Adrenal gland (tissue), 9 donors: ENCODE measurements at regions not wholly inside any gene's neighbourhood (a gene's known extent, or its start where the extent isn't known, plus 50 kb on each side); places are given as distances from the start of the nearest gene placed in this dataset.

Experiments used
- DNase-seq, 7 donors: peaks; one replicate each; pipeline ENCODE4 v3.0.0-alpha.2; 2019 to 2020
- H3K27ac ChIP-seq, 5 donors: fragments of 200-600 bp; sonication (generic) in 4 of 5; 1 replicate in 3 of 5; 2 replicates in 2 of 5; pipeline versions ENCODE4 v1.5.1 to v1.8.0; 2016 to 2020; ENCODE audit warnings: mild to moderate bottlenecking in 1 of 5
- H3K27me3 ChIP-seq: fragments of 200-600 bp; 2 replicates; pipeline ENCODE4 v1.8.0; 2021
- H3K36me3 ChIP-seq, 2 donors: fragments of 200-600 bp; replicated peaks in 1 of 2; 1 replicate in 1 of 2; 2 replicates in 1 of 2; pipeline versions ENCODE4 v1.5.1 to v1.8.0; 2018 to 2022
- H3K4me1 ChIP-seq, 2 donors: fragments of 200-600 bp; replicated peaks in 1 of 2; 1 replicate in 1 of 2; 2 replicates in 1 of 2; pipeline versions ENCODE4 v1.5.1 to v1.8.0; 2018 to 2021
- H3K4me3 ChIP-seq, 4 donors: fragments of 200-600 bp; sonication (generic) in 3 of 4; one replicate each; pipeline ENCODE4 v1.5.1; 2016 to 2018
- H3K9me3 ChIP-seq, 3 donors: fragments of 200-600 bp; sonication (generic) in 1 of 3; replicated peaks in 1 of 3; 1 replicate in 2 of 3; 2 replicates in 1 of 3; pipeline versions ENCODE4 v1.5.1 to v1.8.0; 2016 to 2021
- CTCF ChIP-seq, 6 experiments: fragments of 450-650 bp in 4 of 6; fragments of 200-600 bp in 2 of 6; sonication (generic) in 1 of 6; IDR thresholded peaks; 1 replicate in 5 of 6; 2 replicates in 1 of 6; pipeline versions ENCODE4 v1.5.1 to v1.8.0; 2016 to 2021; ENCODE audit warnings: antibody characterized with exemption in 6 of 6, mild to moderate bottlenecking in 2 of 6, moderate library complexity in 1 of 6
- POLR2A ChIP-seq, 2 donors: fragments of 450-650 bp; IDR thresholded peaks; one replicate each; pipeline ENCODE4 v1.6.1; 2017; ENCODE audit warnings: antibody characterized with exemption in 2 of 2, mild to moderate bottlenecking in 2 of 2, moderate library complexity in 1 of 2
- WGBS, 4 donors: extraction: QIAGEN DNeasy Blood & Tissue Kit in 2 of 4; methylation state at CpG; one replicate each; pipeline versions ENCODE4 v1.1.5 to v1.1.7; 2013 to 2017; 5-methylcytosine and 5-hydroxymethylcytosine counted together
- intact Hi-C, 2 donors: fragments of 100-400 bp; cut with DNase I; formaldehyde crosslinking; loops; one replicate each; pipeline versions ENCODE4 v1.14.1 to v1.15.0; 2022 to 2023
- donor health status: healthy with polysubstance abuse.
- donor health status: Bipolar disorder and iron deficiency.
- donor health status: DM: yes; HTN: yes; CAD: no.
- donor health status: DM: no; HTN: no; CAD: no.
- donor health status: DM: no; HTN: no; CAD: no.

GRCh38 chr18:61203151-61203550 is 130.1 kb upstream of the CDH20 start:
- H3K36me3 ChIP-seq = no peaks in the 10 kb centered on the region
- TF ChIP-seq POLR2A (IDR thresholded peaks at IDR 0.05) = no peak
- no peak overlapping the region for H3K27ac ChIP-seq
- no peak overlapping the region for H3K4me3 ChIP-seq
- no peak for DNase-seq
- H3K27me3 ChIP-seq = no peaks in the 10 kb centered on the region
- no peaks in the 10 kb centered on the region for H3K9me3 ChIP-seq
- no peaks in the 10 kb centered on the region for H3K4me1 ChIP-seq
- WGBS, 4 donors = 73 to 85% (median 77%) methylated on average over 1 of the region's 1 CpG
- intact Hi-C loops = no loop called here

- no peak for DNase-seq
- Histone ChIP-seq H3K27ac (no peak overlapping the region), H3K4me3 (no peak overlapping the region), H3K27me3 (no peaks in the 10 kb centered on the region), H3K4me1 (no peaks in the 10 kb centered on the region), H3K36me3 (no peaks in the 10 kb centered on the region), H3K9me3 (no peaks in the 10 kb centered on the region)
- WGBS, 4 donors = 61 to 74% (median 65%) methylated on average over 5 of the region's 5 CpGs
- intact Hi-C loops = no loop called here
- TF ChIP-seq POLR2A (IDR thresholded peaks at IDR 0.05) = no peak
- TF ChIP-seq CTCF (IDR thresholded peaks at IDR 0.05) = no peak
These were observed 123.4 kb upstream of the CDH20 start for GRCh38 chr18:61209801-61210200.

- Histone ChIP-seq H3K4me3 (no peak overlapping the region), H3K9me3 (no peaks in the 10 kb centered on the region), H3K27ac (no peak overlapping the region), H3K4me1 (no peaks in the 10 kb centered on the region), H3K36me3 (no peaks in the 10 kb centered on the region), H3K27me3 (no peaks in the 10 kb centered on the region)
- intact Hi-C loops = no loop called here
- DNase-seq = no peak
- 81 to 91% (median 84%) methylated on average over 5 to 6 of the region's 6 CpGs for WGBS, 4 donors
- no peak for TF ChIP-seq POLR2A (IDR thresholded peaks at IDR 0.05)
- no peak for TF ChIP-seq CTCF (IDR thresholded peaks at IDR 0.05)
These were observed 117.2 kb upstream of the CDH20 start for GRCh38 chr18:61216051-61216450.

- Histone ChIP-seq H3K27ac (no peak overlapping the region), H3K9me3 (no peaks in the 10 kb centered on the region), H3K27me3 (no peaks in the 10 kb centered on the region), H3K4me1 (no peaks in the 10 kb centered on the region), H3K36me3 (no peaks in the 10 kb centered on the region), H3K4me3 (no peak overlapping the region)
- intact Hi-C loops = no loop called here
- TF ChIP-seq POLR2A (IDR thresholded peaks at IDR 0.05) (no peak), CTCF (IDR thresholded peaks at IDR 0.05) (no peak)
- DNase-seq = no peak
These were observed 111.0 kb upstream of the CDH20 start for GRCh38 chr18:61222206-61222605.

GRCh38 chr18:61225336-61225735 is 107.9 kb upstream of the CDH20 start:
- no peak for DNase-seq
- Histone ChIP-seq H3K27me3 (no peaks in the 10 kb centered on the region), H3K4me3 (no peak overlapping the region), H3K36me3 (no peaks in the 10 kb centered on the region), H3K9me3 (no peaks in the 10 kb centered on the region), H3K4me1 (no peaks in the 10 kb centered on the region), H3K27ac (no peak overlapping the region)
- intact Hi-C loops = no loop called here
- TF ChIP-seq CTCF (IDR thresholded peaks at IDR 0.05) (no peak), POLR2A (IDR thresholded peaks at IDR 0.05) (no peak)
